Dendritic cell treated with granulocyte-macrophage colony-stimulating factor and Interleukin-4, amounts not matched to agents 40 ng/mL and 50 ng/mL, for 4 days (primary cell): ENCODE measurements at regions not wholly inside any gene's neighbourhood (a gene's known extent, or its start where the extent isn't known, plus 50 kb on each side); places are given as distances from the start of the nearest gene placed in this dataset.

ENCODE experiments used
- H3K27ac Mint-ChIP-seq: one replicate; pipeline ENCODE4 v1.8.0; 2022; ENCODE audit warnings: mild to moderate bottlenecking, mixed read lengths
- H3K27me3 Mint-ChIP-seq: one replicate; pipeline ENCODE4 v1.8.0; 2022; ENCODE audit warnings: mild to moderate bottlenecking, mixed read lengths
- H3K36me3 Mint-ChIP-seq: one replicate; pipeline ENCODE4 v1.8.0; 2022; ENCODE audit warnings: low read depth, mixed read lengths
- H3K4me1 Mint-ChIP-seq: one replicate; pipeline ENCODE4 v1.8.0; 2022; ENCODE audit warnings: low read depth, mixed read lengths
- H3K4me3 Mint-ChIP-seq: one replicate; pipeline ENCODE4 v1.8.0; 2022; ENCODE audit warnings: mild to moderate bottlenecking, moderate library complexity, mixed read lengths
- H3K9me3 Mint-ChIP-seq: one replicate; pipeline ENCODE4 v1.8.0; 2022; ENCODE audit warnings: mixed read lengths
- intact Hi-C: fragments of 100-400 bp; cut with micrococcal nuclease; formaldehyde crosslinking; loops from one replicate; pipeline ENCODE4 v1.15.0; 2022

DNA sequence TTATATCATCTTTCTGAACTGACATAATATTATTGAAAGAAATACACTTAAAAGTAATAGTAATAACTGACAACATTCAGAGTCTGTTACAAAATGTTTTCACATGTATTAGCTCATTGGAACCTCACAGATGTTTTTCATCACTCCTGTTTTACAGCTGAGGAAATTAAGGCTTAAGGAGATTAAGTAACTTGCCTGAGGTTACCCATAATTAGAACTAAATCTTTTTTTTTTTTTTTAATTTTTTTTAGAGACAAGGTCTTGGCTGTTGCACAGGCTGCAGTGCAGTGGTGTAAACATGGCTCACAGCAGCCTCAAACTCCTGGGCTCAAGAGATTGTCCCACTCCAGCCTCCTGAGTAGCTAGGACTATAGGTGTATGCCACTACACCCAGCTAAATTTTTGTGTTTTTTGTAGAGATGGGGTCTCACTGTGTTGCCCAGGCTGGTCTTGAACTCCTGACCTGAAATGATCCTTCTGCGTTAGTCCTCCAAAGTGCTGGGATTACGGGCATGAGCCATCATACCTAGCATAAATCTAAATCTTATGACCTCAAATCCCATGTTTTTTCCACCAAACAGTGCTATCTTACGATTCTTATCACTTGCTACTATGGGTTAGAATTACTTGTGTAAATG is 64.7 kb upstream of the MACF1 start:
- H3K4me1 Mint-ChIP-seq, result peaks cover 12% of the 10 kb centered on the region

DNA sequence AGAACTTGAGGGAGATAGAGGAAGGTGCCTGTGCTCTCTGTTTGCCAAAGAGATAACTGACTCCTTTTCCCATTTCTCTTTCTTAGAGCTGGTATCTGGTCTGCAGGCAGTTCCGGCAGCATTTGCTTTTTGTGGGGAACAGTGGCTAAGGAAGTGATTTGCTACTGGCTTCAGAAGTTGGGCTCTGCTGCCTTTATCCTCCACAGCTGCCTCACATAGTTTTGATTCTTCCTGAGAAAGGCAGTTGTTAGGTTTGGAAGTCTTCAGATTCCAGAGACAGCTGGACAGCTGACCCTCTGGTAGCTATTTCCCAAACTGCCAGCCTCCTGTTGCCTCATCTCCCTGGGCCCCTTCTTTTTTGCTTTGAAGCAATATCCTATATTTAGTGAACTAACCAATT is 62.6 kb upstream of the MACF1 start:
- Mint-ChIP-seq H3K4me1 (peaks cover 18% of the 10 kb centered on the region), H3K36me3 (peaks cover 6% of the 10 kb centered on the region), H3K27ac (no peak overlapping the region), H3K9me3 (peaks cover 2% of the 10 kb centered on the region), H3K27me3 (no peaks in the 10 kb centered on the region), H3K4me3 (no peak overlapping the region)
- intact Hi-C loops, result no loop called here

More for the DNA sequence above, 64.7 kb upstream of the MACF1 start:
- Mint-ChIP-seq H3K27me3 (no peaks in the 10 kb centered on the region), H3K4me3 (no peak overlapping the region), H3K9me3 (no peaks in the 10 kb centered on the region), H3K27ac (no peak overlapping the region), H3K36me3 (peaks cover 6% of the 10 kb centered on the region)
- intact Hi-C loops, result no loop called here

DNA sequence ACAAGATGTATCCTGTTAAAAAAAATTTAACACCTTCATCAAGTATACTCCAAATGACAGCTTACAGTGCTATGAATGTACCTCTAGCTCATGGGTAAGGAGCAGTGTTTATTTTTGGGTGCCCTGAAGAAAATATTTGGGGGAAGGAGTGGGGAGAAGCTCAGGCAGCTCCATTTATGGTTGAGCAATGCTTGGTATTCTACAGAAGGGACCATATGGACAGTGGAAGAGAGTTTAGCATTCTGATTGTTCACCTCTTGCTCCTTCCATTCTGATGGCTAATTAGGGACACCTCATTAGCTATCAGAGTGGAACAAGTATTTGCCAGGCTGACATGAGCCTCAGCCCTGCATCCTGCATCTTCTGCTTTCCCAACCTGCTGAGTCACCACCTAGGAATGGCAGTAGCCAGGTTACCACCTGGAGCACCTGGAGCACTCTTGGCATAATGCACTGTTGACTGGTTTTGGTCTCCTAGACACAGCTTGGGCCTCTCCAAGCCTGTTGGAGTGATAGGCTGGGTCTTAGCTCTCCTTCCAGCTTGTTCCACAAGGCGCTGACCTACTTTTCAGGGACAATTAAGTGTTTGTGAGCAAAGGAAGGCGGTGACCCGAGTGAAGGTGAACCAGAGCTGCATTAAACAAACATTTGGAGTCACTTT is 62.0 kb upstream of the MACF1 start:
- H3K4me3 Mint-ChIP-seq, result no peak overlapping the region
- peaks cover 24% of the 10 kb centered on the region for H3K4me1 Mint-ChIP-seq
- intact Hi-C loops, result no loop called here
- peaks cover 9% of the 10 kb centered on the region for H3K9me3 Mint-ChIP-seq
- no peaks in the 10 kb centered on the region for H3K27me3 Mint-ChIP-seq
- no peak overlapping the region for H3K27ac Mint-ChIP-seq
- peaks cover 10% of the 10 kb centered on the region for H3K36me3 Mint-ChIP-seq

DNA sequence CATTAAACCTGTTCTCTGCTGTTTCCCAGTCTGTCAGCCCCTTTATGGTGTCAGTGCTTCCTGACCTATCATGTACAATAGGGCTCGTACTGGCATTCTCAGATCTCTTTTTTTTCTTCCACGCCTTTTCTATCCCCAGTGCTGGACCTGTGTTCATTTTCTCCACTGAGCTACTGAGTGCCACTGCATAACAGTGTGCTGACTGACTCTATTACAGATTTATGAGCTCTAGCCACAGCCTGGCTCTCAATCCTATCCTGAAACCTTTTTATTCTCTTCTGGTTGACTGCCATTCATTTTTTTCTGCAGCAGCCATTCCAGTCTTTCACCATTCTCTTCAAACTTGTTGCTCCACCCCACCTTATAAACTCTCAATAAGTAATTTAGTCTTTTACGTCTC is 59.6 kb upstream of the MACF1 start:
- H3K27me3 Mint-ChIP-seq, result no peaks in the 10 kb centered on the region
- intact Hi-C loops, result no loop called here
- no peak overlapping the region for H3K4me3 Mint-ChIP-seq
- H3K36me3 Mint-ChIP-seq, result peaks cover 6% of the 10 kb centered on the region
- H3K9me3 Mint-ChIP-seq, result peaks cover 11% of the 10 kb centered on the region
- H3K4me1 Mint-ChIP-seq, result peaks cover 30% of the 10 kb centered on the region
- no peak overlapping the region for H3K27ac Mint-ChIP-seq

DNA sequence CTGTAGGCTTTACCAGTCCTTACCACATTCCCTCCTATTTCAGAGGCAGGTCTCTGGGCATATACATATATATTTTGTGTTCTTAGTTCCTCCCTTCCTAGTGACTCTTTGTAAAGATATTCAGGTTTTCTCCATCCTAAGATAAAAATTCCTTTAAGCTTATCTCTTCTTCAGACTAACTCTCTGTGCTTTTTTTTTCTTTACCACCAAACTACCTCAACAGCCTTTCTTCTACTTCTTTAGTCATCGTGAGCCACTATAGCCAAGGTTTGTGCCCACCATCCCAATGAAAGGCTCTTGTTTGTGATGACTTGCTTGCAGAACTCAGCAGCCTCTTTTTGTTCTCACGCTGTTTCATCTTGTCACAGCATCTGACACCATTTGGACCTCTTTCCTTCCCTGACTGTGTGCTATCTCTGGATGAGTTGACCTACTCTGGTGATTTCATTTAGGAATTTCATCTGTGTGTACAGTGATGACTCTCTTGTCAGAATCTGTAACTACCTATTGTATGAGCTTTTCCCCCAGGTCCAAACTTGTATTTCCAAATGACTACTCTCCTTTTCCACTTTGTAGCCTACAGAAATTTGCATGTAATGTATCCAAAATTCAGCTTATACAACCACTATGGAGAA is 59.0 kb upstream of the MACF1 start:
- Mint-ChIP-seq H3K4me3 (no peak overlapping the region), H3K27me3 (no peaks in the 10 kb centered on the region), H3K9me3 (peaks cover 11% of the 10 kb centered on the region), H3K4me1 (peaks cover 31% of the 10 kb centered on the region), H3K27ac (no peak overlapping the region), H3K36me3 (peaks cover 7% of the 10 kb centered on the region)
- intact Hi-C loops, result no loop called here

DNA sequence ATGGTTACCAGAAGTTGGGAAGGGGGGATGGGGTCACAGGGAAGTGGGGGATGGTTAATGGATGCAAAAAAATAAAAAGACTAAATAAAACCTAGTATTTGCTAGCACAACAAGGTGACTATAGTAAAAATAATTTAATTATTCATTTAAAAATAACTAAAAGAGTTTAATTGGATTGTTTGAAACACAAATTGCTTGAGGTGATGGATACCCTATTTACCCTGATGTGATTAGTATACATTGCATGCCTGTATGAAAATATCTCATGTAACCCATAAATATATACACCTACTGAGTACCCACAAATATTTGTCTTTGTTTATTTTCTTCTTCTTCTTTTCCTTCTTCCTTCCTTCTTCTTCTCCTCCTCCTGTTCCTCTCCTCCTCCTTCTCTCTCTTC is 57.8 kb upstream of the MACF1 start:
- peaks cover 31% of the 10 kb centered on the region for H3K4me1 Mint-ChIP-seq
- intact Hi-C loops, result no loop called here

DNA sequence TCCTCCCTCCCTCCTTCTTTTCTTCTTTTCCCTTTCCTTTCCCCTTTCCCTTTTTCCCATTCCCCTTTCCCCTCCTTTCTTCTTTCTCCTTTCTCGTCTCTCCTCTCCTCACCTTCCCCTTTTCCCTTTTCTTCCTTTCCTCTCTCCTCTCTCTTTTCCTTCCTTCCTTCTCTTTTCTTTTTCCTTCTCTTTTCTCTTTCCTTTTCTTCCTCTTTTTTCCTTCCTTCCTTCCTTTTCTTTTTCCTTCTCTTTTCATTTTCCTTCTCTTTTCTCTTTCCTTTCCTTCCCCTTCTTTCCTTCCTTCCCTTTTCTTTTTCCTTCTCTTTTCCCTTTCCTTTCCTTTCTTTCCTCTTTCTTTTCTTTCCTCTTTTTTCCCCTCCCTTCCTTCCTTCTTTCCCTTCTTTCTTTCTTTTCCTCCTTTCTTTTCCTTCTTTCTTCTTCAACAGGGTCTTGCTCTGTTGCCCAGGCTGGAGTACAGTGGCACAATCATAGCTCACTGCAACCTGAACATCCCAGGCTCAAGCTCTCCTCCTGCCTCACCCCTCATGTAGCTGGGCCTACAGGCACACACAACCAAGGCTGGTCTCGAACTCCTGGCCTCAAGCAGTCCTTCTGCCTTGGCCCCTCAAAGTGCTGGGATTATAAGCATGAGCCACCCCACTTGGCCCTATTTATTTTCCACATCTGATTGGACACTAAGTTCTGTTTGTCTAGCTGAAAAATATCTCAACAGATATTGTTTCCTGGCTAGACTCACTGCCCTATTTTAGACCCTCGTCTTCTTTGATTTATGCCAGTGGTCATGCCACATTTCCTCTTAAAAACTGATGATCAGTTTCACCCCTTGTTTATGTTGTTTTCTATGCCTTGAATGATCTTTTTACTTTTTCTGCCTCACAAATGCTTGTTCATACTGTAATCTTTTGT is 57.1 kb upstream of the MACF1 start:
- Mint-ChIP-seq H3K4me3 (no peak overlapping the region), H3K27me3 (peaks cover 3% of the 10 kb centered on the region), H3K9me3 (peaks cover 11% of the 10 kb centered on the region), H3K36me3 (peaks cover 12% of the 10 kb centered on the region), H3K27ac (no peak overlapping the region), H3K4me1 (peaks cover 29% of the 10 kb centered on the region)
- intact Hi-C loops, result no loop called here

More for the DNA sequence above, 57.8 kb upstream of the MACF1 start:
- Mint-ChIP-seq H3K27ac (no peak overlapping the region), H3K27me3 (peaks cover 3% of the 10 kb centered on the region), H3K4me3 (no peak overlapping the region), H3K36me3 (peaks cover 12% of the 10 kb centered on the region), H3K9me3 (peaks cover 11% of the 10 kb centered on the region)

DNA sequence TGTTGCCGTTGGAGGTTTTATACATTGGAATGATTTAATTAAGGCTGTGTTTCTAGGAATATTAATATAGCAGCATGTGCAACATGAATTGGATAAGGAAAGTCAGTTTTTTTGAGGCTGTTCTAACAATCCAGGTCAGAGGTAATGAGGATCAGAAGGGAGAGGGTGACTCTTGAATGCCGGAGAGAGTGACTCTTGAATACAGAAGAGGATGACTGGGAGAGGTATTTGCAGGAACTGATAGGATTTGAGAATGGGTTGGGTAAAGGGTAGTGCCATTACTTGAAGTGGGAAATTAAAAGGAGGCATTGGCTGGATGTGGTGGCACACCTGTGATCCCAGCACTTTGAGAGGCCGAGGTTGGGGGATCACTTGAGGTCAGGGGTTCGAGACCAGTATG is 55.6 kb upstream of the MACF1 start:
- intact Hi-C loops, result no loop called here
- H3K36me3 Mint-ChIP-seq, result peaks cover 14% of the 10 kb centered on the region
- H3K9me3 Mint-ChIP-seq, result peaks cover 11% of the 10 kb centered on the region
- H3K4me1 Mint-ChIP-seq, result peaks cover 25% of the 10 kb centered on the region
- H3K27me3 Mint-ChIP-seq, result peaks cover 3% of the 10 kb centered on the region
- H3K4me3 Mint-ChIP-seq, result no peak overlapping the region
- no peak overlapping the region for H3K27ac Mint-ChIP-seq

DNA sequence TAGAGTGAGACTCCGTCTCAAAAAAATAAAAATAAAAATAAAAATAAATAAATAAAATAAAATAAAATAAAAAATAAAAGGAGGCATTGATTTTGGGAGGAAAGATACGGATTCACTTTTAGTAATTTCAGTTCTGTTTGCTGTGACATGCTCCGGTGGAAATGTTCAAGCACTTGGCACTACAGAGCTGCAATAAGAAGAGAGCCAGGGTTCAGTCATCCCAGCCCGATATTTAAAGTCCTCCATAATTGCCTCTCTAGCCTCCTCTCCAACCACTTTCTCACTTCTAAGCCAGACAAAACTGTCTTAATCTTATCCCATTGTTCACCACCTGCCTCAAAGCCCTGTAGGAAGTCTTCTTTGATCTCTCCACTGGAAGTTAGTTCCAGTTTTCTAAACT is 55.0 kb upstream of the MACF1 start:
- intact Hi-C loops, result no loop called here
- Mint-ChIP-seq H3K9me3 (peaks cover 11% of the 10 kb centered on the region), H3K4me3 (no peak overlapping the region), H3K27ac (no peak overlapping the region), H3K4me1 (peaks cover 31% of the 10 kb centered on the region), H3K27me3 (peaks cover 3% of the 10 kb centered on the region), H3K36me3 (peaks cover 20% of the 10 kb centered on the region)

DNA sequence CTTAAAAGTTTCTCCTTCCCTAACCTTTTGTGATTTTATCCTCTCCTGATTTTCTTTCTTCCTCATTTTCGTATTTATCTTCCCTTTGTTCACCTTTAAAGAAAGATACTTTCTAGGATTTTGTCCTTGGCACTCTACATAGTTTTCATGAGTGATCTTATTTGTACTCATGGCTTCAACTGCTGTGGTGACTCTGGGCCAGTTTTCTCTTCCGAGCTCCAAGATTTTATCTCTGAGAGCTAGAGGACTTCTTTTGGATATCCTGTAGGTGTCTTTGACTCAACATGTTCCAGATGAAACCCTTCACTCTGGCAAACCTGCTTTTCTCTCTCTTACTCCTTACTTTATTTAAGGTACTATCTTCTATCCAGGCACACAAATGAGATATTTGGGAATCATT is 53.7 kb upstream of the MACF1 start:
- intact Hi-C loops, result no loop called here
- Mint-ChIP-seq H3K27ac (no peak overlapping the region), H3K4me3 (no peak overlapping the region), H3K36me3 (peaks cover 23% of the 10 kb centered on the region), H3K9me3 (peaks cover 11% of the 10 kb centered on the region), H3K27me3 (peaks cover 3% of the 10 kb centered on the region), H3K4me1 (peaks cover 29% of the 10 kb centered on the region)

DNA sequence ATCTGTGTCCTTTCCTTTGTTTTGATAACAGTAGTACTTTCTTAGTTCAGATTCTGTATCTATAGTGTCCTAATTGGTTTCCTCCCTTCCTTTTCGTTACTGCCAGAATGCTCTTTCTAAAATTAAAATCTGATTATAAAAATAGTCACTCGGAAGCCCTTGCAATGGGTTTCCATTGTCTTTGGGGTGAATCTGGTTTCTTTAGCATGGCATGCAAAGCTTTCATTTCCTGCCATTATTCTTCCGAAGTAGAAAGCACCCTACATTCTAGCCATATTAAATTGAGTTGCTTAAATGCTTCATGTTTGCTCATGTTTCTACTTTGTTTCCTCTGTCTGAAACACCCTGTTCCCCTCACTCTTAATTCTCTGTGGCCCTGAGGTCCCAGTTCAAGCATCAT is 53.2 kb upstream of the MACF1 start:
- H3K9me3 Mint-ChIP-seq, result peaks cover 11% of the 10 kb centered on the region
- peaks cover 29% of the 10 kb centered on the region for H3K4me1 Mint-ChIP-seq
- H3K4me3 Mint-ChIP-seq, result no peak overlapping the region
- intact Hi-C loops, result no loop called here
- peaks cover 23% of the 10 kb centered on the region for H3K36me3 Mint-ChIP-seq
- H3K27ac Mint-ChIP-seq, result no peak overlapping the region
- peaks cover 3% of the 10 kb centered on the region for H3K27me3 Mint-ChIP-seq

DNA sequence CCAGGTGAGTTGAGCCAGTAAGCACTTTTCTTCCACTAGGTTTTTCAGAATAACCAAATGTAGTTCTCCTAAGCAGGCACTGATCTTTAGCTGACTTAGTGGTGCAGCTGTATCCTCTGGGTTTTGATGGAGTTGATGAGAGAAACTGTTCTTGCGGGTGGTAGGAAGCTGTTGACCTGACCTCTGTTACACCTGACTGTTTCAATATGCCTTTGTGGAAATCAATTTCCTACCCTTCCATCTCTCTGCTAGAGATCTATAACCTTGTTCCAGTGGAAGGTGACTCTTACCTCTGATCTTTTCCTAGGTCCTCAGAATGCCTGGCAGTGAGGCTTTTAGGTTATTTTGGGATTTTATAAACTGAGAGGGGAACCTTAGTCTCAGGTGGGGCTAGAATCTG is 51.6 kb upstream of the MACF1 start:
- intact Hi-C loops, result no loop called here
- Mint-ChIP-seq H3K27me3 (peaks cover 3% of the 10 kb centered on the region), H3K4me3 (no peak overlapping the region), H3K36me3 (peaks cover 26% of the 10 kb centered on the region), H3K9me3 (no peaks in the 10 kb centered on the region), H3K4me1 (peaks cover 26% of the 10 kb centered on the region), H3K27ac (no peak overlapping the region)

DNA sequence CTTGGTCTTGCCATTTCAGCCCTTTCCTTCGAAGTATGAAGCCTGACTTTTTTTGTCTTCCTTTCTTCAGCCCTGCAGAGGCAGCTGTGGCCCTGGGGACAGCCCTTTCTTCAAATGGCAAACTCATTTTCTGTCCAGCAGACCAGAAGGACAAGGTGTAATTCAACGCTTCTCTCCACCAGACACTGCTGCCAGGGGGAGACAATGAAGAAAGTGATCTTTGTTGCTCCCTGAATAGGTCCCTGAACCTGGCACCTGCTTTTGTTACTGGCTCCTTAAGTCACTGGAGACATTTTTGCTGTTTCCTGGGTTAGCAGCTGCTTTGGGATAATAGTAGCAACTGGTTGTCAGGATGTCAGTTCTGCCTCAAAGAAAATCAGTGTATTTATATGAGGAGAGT is 50.8 kb upstream of the MACF1 start:
- intact Hi-C loops, result no loop called here
- Mint-ChIP-seq H3K4me1 (peaks cover 26% of the 10 kb centered on the region), H3K36me3 (peaks cover 26% of the 10 kb centered on the region), H3K27ac (no peak overlapping the region), H3K9me3 (no peaks in the 10 kb centered on the region), H3K4me3 (no peak overlapping the region), H3K27me3 (peaks cover 3% of the 10 kb centered on the region)
